H1 (cell line): ENCODE measurements at regions not wholly inside any gene's neighbourhood (a gene's known extent, or its start where the extent isn't known, plus 50 kb on each side); places are given as distances from the start of the nearest gene placed in this dataset.

Source experiments
- CTCF ChIA-PET: fragments of 300-600 bp; sonication (Branson Sonifier 250); formaldehyde crosslinking; loops from one replicate; lab custom pipeline; 2021; ENCODE audit not compliant: partially characterized antibody; lab: Charles Lee
- POLR2A ChIA-PET: fragments of 300-600 bp; sonication (Branson Sonifier 250); formaldehyde crosslinking; loops from one replicate; lab custom pipeline; 2021; ENCODE audit warnings: inconsistent platforms; ENCODE audit not compliant: partially characterized antibody; lab: Charles Lee
- DNase-seq, 2 experiments: peaks; one replicate each; pipeline versions ENCODE4 v3.0.0 to v3.0.0-alpha.2; 2010 to 2022; ENCODE audit warnings: low spot score in 2 of 2, low read depth in 1 of 2, mixed read lengths in 1 of 2
- FAIRE-seq: peaks from 2 replicates; lab custom pipeline; 2011; peaks lifted over from hg19 to GRCh38; lab: Jason Lieb, UNC
- H2AFZ ChIP-seq: 2 replicates; pipeline ENCODE4 v1.8.1; 2012; ENCODE audit warnings: low read length, inconsistent platforms
- H2AK5ac ChIP-seq: 2 replicates; pipeline ENCODE4 v1.6.1; 2013; ENCODE audit warnings: low read depth, low read length
- H2BK120ac ChIP-seq: replicated peaks from 2 replicates; pipeline ENCODE3; 2013; ENCODE audit warnings: low read depth, low read length, inconsistent platforms
- H2BK12ac ChIP-seq: 2 replicates; pipeline ENCODE4 v1.6.1; 2013; ENCODE audit warnings: low read depth, low read length
- H2BK15ac ChIP-seq: 2 replicates; pipeline ENCODE4 v1.6.1; 2013; ENCODE audit warnings: low read length
- H2BK20ac ChIP-seq: 2 replicates; pipeline ENCODE4 v1.6.1; 2013; ENCODE audit warnings: low read length
- H2BK5ac ChIP-seq: 2 replicates; pipeline ENCODE4 v1.6.1; 2013; ENCODE audit warnings: low read depth, low read length
- H3K14ac ChIP-seq: 2 replicates; pipeline ENCODE4 v1.6.1; 2013; ENCODE audit warnings: inconsistent platforms; ENCODE audit not compliant: insufficient read length
- H3K18ac ChIP-seq: 2 replicates; pipeline ENCODE4 v1.6.1; 2013; ENCODE audit warnings: low read length; ENCODE audit errors: extremely low read depth
- H3K23ac ChIP-seq: 2 replicates; pipeline ENCODE4 v1.6.1; 2013; ENCODE audit warnings: inconsistent platforms; ENCODE audit not compliant: insufficient read length
- H3K23me2 ChIP-seq: 2 replicates; pipeline ENCODE4 v1.6.1; 2013; ENCODE audit warnings: low read depth, low read length
- H3K27ac ChIP-seq: 2 replicates; pipeline ENCODE4 v1.6.1; 2011; ENCODE audit warnings: low read depth, low read length, inconsistent platforms
- H3K27me3 ChIP-seq, 4 experiments: replicated peaks in 1 of 4; 1 replicate in 1 of 4; 2 replicates in 3 of 4; pipeline versions ENCODE4 v1.6.1 to v1.8.1; 2011 to 2013; ENCODE audit warnings: low read length in 3 of 4, mild to moderate bottlenecking in 3 of 4, inconsistent platforms in 2 of 4, mixed read lengths in 2 of 4, moderate library complexity in 1 of 4; ENCODE audit not compliant: control insufficient read depth in 3 of 4, insufficient read depth in 3 of 4; ENCODE audit errors: extremely low read depth in 1 of 4
- H3K36me3 ChIP-seq, 4 experiments: 2 replicates each; pipeline versions ENCODE4 v1.6.1 to v1.8.1; 2011 to 2013; ENCODE audit warnings: mild to moderate bottlenecking in 4 of 4, low read length in 3 of 4, moderate library complexity in 2 of 4, control low read depth in 1 of 4, inconsistent platforms in 1 of 4; ENCODE audit not compliant: insufficient read depth in 4 of 4, control insufficient read depth in 2 of 4
- H3K4ac ChIP-seq: replicated peaks from 2 replicates; pipeline ENCODE3; 2013; ENCODE audit warnings: low read length, low read depth, mixed read lengths, inconsistent platforms; ENCODE audit not compliant: insufficient read length
- H3K4me1 ChIP-seq, 4 experiments: replicated peaks in 1 of 4; 1 replicate in 1 of 4; 2 replicates in 3 of 4; pipeline versions ENCODE4 v1.6.1 to v1.8.1; 2011 to 2013; ENCODE audit warnings: low read length in 3 of 4, inconsistent platforms in 2 of 4, mixed read lengths in 1 of 4; ENCODE audit not compliant: insufficient read depth in 4 of 4, control insufficient read depth in 3 of 4
- H3K4me2 ChIP-seq, 2 experiments: 2 replicates each; pipeline versions ENCODE4 v1.6.1 to v1.8.1; 2011 to 2013; ENCODE audit warnings: low read depth in 2 of 2, low read length in 2 of 2, control low read depth in 1 of 2, inconsistent platforms in 1 of 2, mild to moderate bottlenecking in 1 of 2; ENCODE audit not compliant: insufficient read depth in 1 of 2
- H3K4me3 ChIP-seq, 4 experiments: fragments of 200-600, 300-600 bp in 1 of 4; sonication (generic), shearing (Covaris generic), sonication (Bioruptor Twin) in 1 of 4; 2 replicates each; pipeline versions ENCODE4 v1.5.1 to v1.8.1; 2011 to 2016; ENCODE audit warnings: low read length in 4 of 4, low read depth in 3 of 4, control low read depth in 2 of 4, inconsistent platforms in 2 of 4, mild to moderate bottlenecking in 2 of 4, mixed read lengths in 1 of 4, moderate library complexity in 1 of 4; ENCODE audit not compliant: insufficient read depth in 2 of 4; ENCODE audit errors: extremely low read depth in 1 of 4
- H3K56ac ChIP-seq: replicated peaks from 2 replicates; pipeline ENCODE3; 2013; ENCODE audit warnings: low read depth, mild to moderate bottlenecking, mixed read lengths, low read length, inconsistent platforms; ENCODE audit not compliant: insufficient read length
- H3K79me1 ChIP-seq: 2 replicates; pipeline ENCODE4 v1.6.1; 2013; ENCODE audit warnings: low read depth, low read length, control low read depth
- H3K79me2 ChIP-seq, 2 experiments: 2 replicates each; pipeline versions ENCODE4 v1.6.1 to v1.8.1; 2012 to 2013; ENCODE audit warnings: low read length in 2 of 2, mild to moderate bottlenecking in 2 of 2, inconsistent platforms in 1 of 2; ENCODE audit not compliant: insufficient read depth in 2 of 2, control insufficient read depth in 1 of 2
- H3K9ac ChIP-seq, 4 experiments: replicated peaks in 1 of 4; 1 replicate in 1 of 4; 2 replicates in 3 of 4; pipeline versions ENCODE4 v1.6.1 to v1.8.1; 2011 to 2013; ENCODE audit warnings: low read depth in 3 of 4, low read length in 3 of 4, control low read depth in 2 of 4, mild to moderate bottlenecking in 2 of 4, moderate library complexity in 2 of 4, inconsistent platforms in 1 of 4; ENCODE audit errors: extremely low read depth in 1 of 4
- H3K9me3 ChIP-seq, 2 experiments: 2 replicates each; pipeline versions ENCODE4 v1.6.1 to v1.8.1; 2012 to 2013; ENCODE audit warnings: mild to moderate bottlenecking in 2 of 2, moderate library complexity in 2 of 2, control low read depth in 1 of 2, inconsistent platforms in 1 of 2, low read depth in 1 of 2, low read length in 1 of 2, mixed read lengths in 1 of 2; ENCODE audit not compliant: insufficient read depth in 2 of 2
- H4K20me1 ChIP-seq, 2 experiments: replicated peaks in 1 of 2; 2 replicates each; pipeline versions ENCODE3 to v1.8.1; 2011 to 2013; ENCODE audit warnings: inconsistent platforms in 2 of 2, low read length in 2 of 2, mild to moderate bottlenecking in 1 of 2; ENCODE audit not compliant: insufficient read depth in 2 of 2, control insufficient read depth in 1 of 2
- H4K5ac ChIP-seq: 2 replicates; pipeline ENCODE4 v1.6.1; 2013; ENCODE audit warnings: low read length, low read depth, mixed read lengths, inconsistent platforms; ENCODE audit not compliant: insufficient read length
- H4K8ac ChIP-seq: 2 replicates; pipeline ENCODE4 v1.8.0; 2013; ENCODE audit warnings: mild to moderate bottlenecking, moderate library complexity, low read length, inconsistent platforms; ENCODE audit not compliant: insufficient read depth; ENCODE audit errors: extremely low read depth
- H4K91ac ChIP-seq: replicated peaks from 2 replicates; pipeline ENCODE3; 2013; ENCODE audit warnings: low read length, mixed read lengths, inconsistent platforms; ENCODE audit not compliant: insufficient read length
- KDM4A ChIP-seq: IDR thresholded peaks from one replicate; pipeline ENCODE4 v1.7.1; 2012; ENCODE audit warnings: low read depth, mild to moderate bottlenecking, moderate library complexity, low read length, inconsistent platforms; ENCODE audit not compliant: severe bottlenecking
- RXRA ChIP-seq: IDR thresholded peaks from 2 replicates; pipeline ENCODE4 v1.6.1; 2011; ENCODE audit warnings: low read depth, mild to moderate bottlenecking, low read length, moderate library complexity; ENCODE audit not compliant: insufficient read depth
- TEAD4 ChIP-seq: IDR thresholded peaks from 2 replicates; pipeline ENCODE4 v1.6.1; 2012; ENCODE audit warnings: low read depth, low read length, inconsistent platforms, mixed read lengths
- ZNF274 ChIP-seq: IDR thresholded peaks from 2 replicates; pipeline ENCODE4 v1.7.0; 2012; ENCODE audit warnings: low read length, borderline replicate concordance; ENCODE audit errors: extremely low read depth
- WGBS, 2 experiments: shearing (Covaris generic) in 1 of 2; methylation state at CpG; one replicate each; pipeline versions ENCODE4 v1.1.6 to v1.1.7; 2013 to 2015; ENCODE audit warnings: low lambda C conversion rate in 2 of 2, mixed read lengths in 2 of 2, inconsistent platforms in 1 of 2, low coverage in 1 of 2, missing lambda C conversion rate in 1 of 2; ENCODE audit not compliant: insufficient replicate concordance in 2 of 2, insufficient coverage in 1 of 2, insufficient read length in 1 of 2; ENCODE audit errors: extremely low coverage in 1 of 2, missing lambda C conversion rate in 1 of 2; 5-methylcytosine and 5-hydroxymethylcytosine counted together

DNA sequence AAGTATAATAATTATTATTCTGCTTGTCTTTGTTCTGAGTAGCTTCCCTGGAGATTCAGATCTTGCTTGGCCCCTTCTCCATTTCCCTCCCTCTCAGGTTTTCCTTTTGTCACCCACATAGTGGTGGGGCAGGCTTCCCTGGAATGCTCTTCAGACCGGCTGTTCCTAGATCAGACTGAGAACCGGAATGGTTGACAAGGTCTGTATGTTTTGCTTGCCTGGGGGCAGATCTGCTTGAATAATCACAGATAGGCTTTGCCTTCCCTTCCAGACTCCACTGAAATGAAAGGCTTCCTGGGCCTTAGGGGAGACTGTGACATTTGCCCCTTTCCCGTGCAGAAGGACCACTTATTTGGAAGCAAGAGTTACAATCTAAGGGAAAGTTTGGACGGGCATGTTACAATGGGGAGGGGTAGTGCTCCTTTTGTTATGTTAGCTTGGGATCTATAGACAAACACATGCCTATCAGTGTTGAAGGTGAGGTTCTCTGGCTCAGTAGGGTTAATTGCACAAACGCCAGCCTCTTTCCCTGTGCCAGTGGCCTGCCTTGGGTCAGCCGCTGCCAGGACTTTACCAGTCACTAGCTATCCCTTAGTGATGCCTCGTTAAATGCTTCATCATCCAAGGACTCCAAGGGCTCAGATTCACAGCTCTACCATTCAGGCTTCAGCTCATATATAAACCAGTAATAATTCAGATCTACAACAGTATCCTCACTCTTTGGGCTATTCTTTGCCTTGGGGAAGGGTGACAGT, 178.6 kb downstream of the SNAPC1 start:
- no peak overlapping the region for H2BK15ac ChIP-seq
- no peak for DNase-seq
- no peak for FAIRE-seq
- no peak overlapping the region for H2BK12ac ChIP-seq
- H3K9ac ChIP-seq = no peak overlapping the region
- no peaks in the 10 kb centered on the region for H3K79me1 ChIP-seq
- no peak overlapping the region for H3K18ac ChIP-seq
- no peaks in the 10 kb centered on the region for H3K23me2 ChIP-seq
- 0 out of 2 replicates have a peak overlapping the region, but pooled peaks have one; percentile 26 for H3K27ac ChIP-seq
- H2BK120ac ChIP-seq = no peak overlapping the region
- H3K9me3 ChIP-seq = no peaks in the 10 kb centered on the region
- POLR2A ChIA-PET = no interaction called here
- H3K4me2 ChIP-seq = no peak overlapping the region
- no peaks in the 10 kb centered on the region for H3K79me2 ChIP-seq
- H3K36me3 ChIP-seq = no peaks in the 10 kb centered on the region
- H3K4me3 ChIP-seq = no peak overlapping the region
- no peak overlapping the region for H3K23ac ChIP-seq
- 0 out of 7 replicates have a peak, but pooled peaks cover 0 to 5% (median 0%) of the 10 kb centered on the region in 4 experiments for H3K4me1 ChIP-seq
- H4K20me1 ChIP-seq = no peaks in the 10 kb centered on the region
- no peak overlapping the region for H4K5ac ChIP-seq
- 75% methylated on average over 6 of the region's 7 CpGs; no CpG with 5 or more reads in 1 of the 2 experiments for WGBS, 2 experiments
- H3K56ac ChIP-seq = no peak overlapping the region
- H2BK20ac ChIP-seq = no peak overlapping the region
- H4K8ac ChIP-seq = no peak overlapping the region
- CTCF ChIA-PET = interaction anchor here (1.4 to 1.5 kb wide), 3 partner anchors 14 to 186 kb away, joined by 3 to 4 read pairs (median 3); no protein-coding TSS in a partner anchor
- H2AFZ ChIP-seq = peak overlapping the region; percentile 76
- H3K14ac ChIP-seq = no peak overlapping the region
- no peak overlapping the region for H2AK5ac ChIP-seq
- H4K91ac ChIP-seq = no peak overlapping the region
- TF ChIP-seq RXRA (no peak), KDM4A (no peak), ZNF274 (no peak), TEAD4 (0 out of 2 replicates have a peak, but pooled peaks have one; percentile 6)
- no peaks in the 10 kb centered on the region for H3K27me3 ChIP-seq
- no peak overlapping the region for H3K4ac ChIP-seq
- H2BK5ac ChIP-seq = no peak overlapping the region
